ENCODE measurements at regions not wholly inside any gene's neighbourhood (a gene's known extent, or its start where the extent isn't known, plus 50 kb on each side); places are given as distances from the start of the nearest gene placed in this dataset.

GRCh38 chr4:45370408-45370807, 644.1 kb upstream of the GNPDA2 start:
- H3K27me3 ChIP-seq, result no peaks in the 10 kb centered on the region
- ATAC-seq (no peak), DNase-seq (no peak)
- WGBS (ENCODE audit: insufficient coverage, low coverage, low lambda C conversion rate, missing lambda C conversion rate), result 36% methylated on average over 2 of the region's 2 CpGs
- H3K4me3 ChIP-seq, result no peak overlapping the region
- H3K36me3 ChIP-seq, result no peaks in the 10 kb centered on the region
- TF ChIP-seq CTCF (IDR thresholded peaks at IDR 0.05), result no peak
- TF ChIP-seq POLR2A (IDR thresholded peaks at IDR 0.05), result no peak
- no peaks in the 10 kb centered on the region for H3K9me3 ChIP-seq
- intact Hi-C loops (cut with DNase I), result no loop called here
- no peak overlapping the region for H3K27ac ChIP-seq
- no peaks in the 10 kb centered on the region for H3K4me1 ChIP-seq

- Histone ChIP-seq H3K27me3 (no peaks in the 10 kb centered on the region), H3K9me3 (no peaks in the 10 kb centered on the region), H3K27ac (no peak overlapping the region), H3K4me1 (no peaks in the 10 kb centered on the region), H3K36me3 (no peaks in the 10 kb centered on the region), H3K4me3 (no peak overlapping the region)
- 14% methylated on average over 1 of the region's 1 CpG for WGBS (ENCODE audit: insufficient coverage, low coverage, low lambda C conversion rate, missing lambda C conversion rate)
- no peak for TF ChIP-seq CTCF (IDR thresholded peaks at IDR 0.05)
- no peak for TF ChIP-seq POLR2A (IDR thresholded peaks at IDR 0.05)
- DNase-seq, result no peak
- no peak for ATAC-seq
- intact Hi-C loops (cut with DNase I), result no loop called here
These were observed 642.5 kb upstream of the GNPDA2 start for GRCh38 chr4:45368832-45369231.

- 48% methylated on average over 3 of the region's 3 CpGs for WGBS (ENCODE audit: insufficient coverage, low coverage, low lambda C conversion rate, missing lambda C conversion rate)
- H3K27ac ChIP-seq, result no peak overlapping the region
- TF ChIP-seq CTCF (IDR thresholded peaks at IDR 0.05) (no peak), POLR2A (IDR thresholded peaks at IDR 0.05) (no peak)
- no peak for ATAC-seq
- no peaks in the 10 kb centered on the region for H3K36me3 ChIP-seq
- intact Hi-C loops (cut with DNase I), result no loop called here
- DNase-seq, result no peak
- no peaks in the 10 kb centered on the region for H3K4me1 ChIP-seq
- H3K27me3 ChIP-seq, result no peaks in the 10 kb centered on the region
- no peak overlapping the region for H3K4me3 ChIP-seq
- no peaks in the 10 kb centered on the region for H3K9me3 ChIP-seq
These were observed 637.6 kb upstream of the GNPDA2 start for GRCh38 chr4:45363931-45364330.

- WGBS (ENCODE audit: insufficient coverage, low coverage, low lambda C conversion rate, missing lambda C conversion rate), result 63% methylated on average over 1 of the region's 3 CpGs
- TF ChIP-seq CTCF (IDR thresholded peaks at IDR 0.05) (no peak), POLR2A (IDR thresholded peaks at IDR 0.05) (no peak)
- Histone ChIP-seq H3K27ac (no peak overlapping the region), H3K27me3 (no peaks in the 10 kb centered on the region), H3K4me1 (no peaks in the 10 kb centered on the region), H3K36me3 (no peaks in the 10 kb centered on the region), H3K9me3 (no peaks in the 10 kb centered on the region), H3K4me3 (no peak overlapping the region)
- intact Hi-C loops (cut with DNase I), result no loop called here
- DNase-seq, result no peak
- ATAC-seq, result no peak
These were observed 632.5 kb upstream of the GNPDA2 start for GRCh38 chr4:45358573-45359506.

Data from right lobe of liver (tissue), 6 donors.